DOHH2 (cell line): ENCODE measurements at regions not wholly inside any gene's neighbourhood (a gene's known extent, or its start where the extent isn't known, plus 50 kb on each side); places are given as distances from the start of the nearest gene placed in this dataset.

Source experiments
- CTCF ChIP-seq: fragments of 200-600 bp; sonication (generic); IDR thresholded peaks from one replicate; pipeline ENCODE4 v1.5.1; 2014; ENCODE audit warnings: antibody characterized with exemption, mild to moderate bottlenecking, low read depth, low read length; ENCODE audit not compliant: poor library complexity, severe bottlenecking
- EZH2phosphoT487 ChIP-seq: fragments of 200-600 bp; sonication (generic); IDR thresholded peaks from 2 replicates; pipeline ENCODE4 v1.6.1; 2017; ENCODE audit warnings: borderline replicate concordance, mild to moderate bottlenecking, antibody characterized with exemption, low read length, moderate library complexity, mixed read lengths

- TF ChIP-seq CTCF, result no peak
- no peak for TF ChIP-seq EZH2phosphoT487
Observed at GRCh38 chr6:110042670-110043296, 64.7 kb downstream of the GPR6 start.
